PC-9 (cell line): ENCODE measurements at regions not wholly inside any gene's neighbourhood (a gene's known extent, or its start where the extent isn't known, plus 50 kb on each side); places are given as distances from the start of the nearest gene placed in this dataset.

Experiments used
- BruUV-seq: library from RNA; stranded (reverse); fragments of 400-500 nt; replicated peaks from 2 replicates; lab custom pipeline; 2021; lab: Mats Ljungman, UMichigan
- CTCF ChIA-PET: fragments of 300-600 bp; sonication (Branson Sonifier 250); formaldehyde crosslinking; loops from one replicate; lab custom pipeline; 2022; ENCODE audit warnings: antibody characterized with exemption; lab: Charles Lee
- POLR2A ChIA-PET: fragments of 300-600 bp; sonication (Branson Sonifier 250); formaldehyde crosslinking; loops from one replicate; lab custom pipeline; 2022; ENCODE audit warnings: antibody characterized with exemption; ENCODE audit not compliant: unreplicated experiment; lab: Charles Lee
- DNase-seq, 2 experiments: peaks; one replicate each; pipeline versions ENCODE4 v3.0.0 to v3.0.0-alpha.2; 2015 to 2022; ENCODE audit warnings: mixed read lengths in 1 of 2
- H2AFZ ChIP-seq: fragments of 200-600 bp; sonication (generic); 2 replicates; pipeline ENCODE4 v1.8.1; 2017; ENCODE audit warnings: antibody characterized with exemption
- H3F3A ChIP-seq: fragments of 200-600 bp; sonication (generic); 2 replicates; pipeline ENCODE4 v1.8.1; 2017; ENCODE audit warnings: antibody characterized with exemption, mild to moderate bottlenecking, low read depth; ENCODE audit not compliant: insufficient read depth
- H3K27ac ChIP-seq: fragments of 200-600 bp; sonication (generic); 2 replicates; pipeline ENCODE4 v1.6.1; 2016; ENCODE audit warnings: mixed run types
- H3K27me3 ChIP-seq: fragments of 200-600 bp; sonication (generic); 2 replicates; pipeline ENCODE4 v1.6.1; 2016; ENCODE audit warnings: low read depth, mixed run types; ENCODE audit not compliant: insufficient read depth
- H3K36me3 ChIP-seq: fragments of 200-600 bp; sonication (generic); 2 replicates; pipeline ENCODE4 v1.6.1; 2016; ENCODE audit warnings: low read depth, mixed run types
- H3K4me1 ChIP-seq: fragments of 200-600 bp; sonication (generic); replicated peaks from 2 replicates; pipeline ENCODE4 v1.6.1; 2016; ENCODE audit warnings: mixed run types; ENCODE audit not compliant: insufficient read depth
- H3K4me2 ChIP-seq: fragments of 200-600 bp; sonication (generic); 2 replicates; pipeline ENCODE4 v1.6.1; 2017; ENCODE audit warnings: mixed run types
- H3K4me3 ChIP-seq: fragments of 200-600 bp; sonication (generic); 2 replicates; pipeline ENCODE4 v1.6.1; 2016; ENCODE audit warnings: mixed run types
- H3K79me2 ChIP-seq: fragments of 200-600 bp; sonication (generic); 2 replicates; pipeline ENCODE4 v1.6.1; 2017; ENCODE audit warnings: low read depth, mixed run types
- H3K9me2 ChIP-seq: fragments of 200-600 bp; sonication (generic); 2 replicates; pipeline ENCODE4 v1.8.1; 2017; ENCODE audit warnings: mild to moderate bottlenecking; ENCODE audit not compliant: insufficient read depth
- H3K9me3 ChIP-seq: fragments of 200-600 bp; sonication (generic); 2 replicates; pipeline ENCODE4 v1.8.1; 2016; ENCODE audit warnings: low read depth; ENCODE audit not compliant: insufficient read depth
- H4K20me1 ChIP-seq: fragments of 200-600 bp; sonication (generic); 2 replicates; pipeline ENCODE4 v1.8.1; 2017; ENCODE audit not compliant: insufficient read depth
- CTCF ChIP-seq: fragments of 200-600 bp; sonication (generic); conservative IDR thresholded peaks from 2 replicates; pipeline ENCODE4 v1.6.1; 2017; ENCODE audit warnings: mixed run types, antibody characterized with exemption, mild to moderate bottlenecking, moderate library complexity
- EZH2 ChIP-seq: fragments of 200-600 bp; sonication (generic); IDR thresholded peaks from 2 replicates; pipeline ENCODE4 v1.8.0; 2017; ENCODE audit warnings: antibody characterized with exemption, low read depth
- intact Hi-C: fragments of 100-400 bp; cut with micrococcal nuclease; formaldehyde crosslinking; loops from one replicate; pipeline ENCODE4 v1.10.0; 2022; ENCODE audit not compliant: unreplicated experiment

- no peak overlapping the region for H2AFZ ChIP-seq
- CTCF ChIA-PET, result no interaction called here
- H3K79me2 ChIP-seq, result no peaks in the 10 kb centered on the region
- TF ChIP-seq EZH2 (no peak), CTCF (no peak)
- BruUV-seq, result no TSS peak
- H4K20me1 ChIP-seq, result no peaks in the 10 kb centered on the region
- no peak for DNase-seq
- no peaks in the 10 kb centered on the region for H3K9me3 ChIP-seq
- no peak overlapping the region for H3K4me2 ChIP-seq
- intact Hi-C loops, result no loop called here
- H3K4me1 ChIP-seq, result no peaks in the 10 kb centered on the region
- peaks cover 45% of the 10 kb centered on the region; the same call in 1 of the 2 replicates for H3K27me3 ChIP-seq
- no peaks in the 10 kb centered on the region for H3K9me2 ChIP-seq
- no peaks in the 10 kb centered on the region for H3K36me3 ChIP-seq
- no peak overlapping the region for H3K4me3 ChIP-seq
- no peak overlapping the region for H3K27ac ChIP-seq
- POLR2A ChIA-PET, result no interaction called here
- no peaks in the 10 kb centered on the region for H3F3A ChIP-seq
These were observed 161.5 kb downstream of the HSD17B3 start for GRCh38 chr9:96140296-96141127.

GRCh38 chr9:96139592-96140295 lies 162.2 kb downstream of the HSD17B3 start:
- TF ChIP-seq EZH2 (no peak), CTCF (no peak)
- H3F3A ChIP-seq, result no peaks in the 10 kb centered on the region
- no peak overlapping the region for H3K4me3 ChIP-seq
- H3K27me3 ChIP-seq, result peaks cover 41% of the 10 kb centered on the region
- no peak overlapping the region for H3K4me2 ChIP-seq
- no peak overlapping the region for H3K27ac ChIP-seq
- no peak for DNase-seq
- POLR2A ChIA-PET, result no interaction called here
- BruUV-seq, result no TSS peak
- no peak overlapping the region for H2AFZ ChIP-seq
- intact Hi-C loops, result no loop called here
- no peaks in the 10 kb centered on the region for H3K9me3 ChIP-seq
- no peaks in the 10 kb centered on the region for H3K4me1 ChIP-seq
- no peaks in the 10 kb centered on the region for H4K20me1 ChIP-seq
- CTCF ChIA-PET, result no interaction called here
- no peaks in the 10 kb centered on the region for H3K36me3 ChIP-seq
- no peaks in the 10 kb centered on the region for H3K9me2 ChIP-seq
- no peaks in the 10 kb centered on the region for H3K79me2 ChIP-seq

GRCh38 chr9:96138616-96139015 lies 163.4 kb downstream of the HSD17B3 start:
- no peak overlapping the region for H3K27ac ChIP-seq
- intact Hi-C loops, result no loop called here
- no peak overlapping the region for H2AFZ ChIP-seq
- no peaks in the 10 kb centered on the region for H3K36me3 ChIP-seq
- H3K9me3 ChIP-seq, result no peaks in the 10 kb centered on the region
- H3K9me2 ChIP-seq, result no peaks in the 10 kb centered on the region
- POLR2A ChIA-PET, result no interaction called here
- no TSS peak for BruUV-seq
- DNase-seq, result no peak
- H3K4me2 ChIP-seq, result no peak overlapping the region
- H4K20me1 ChIP-seq, result no peaks in the 10 kb centered on the region
- no peaks in the 10 kb centered on the region for H3F3A ChIP-seq
- no peak for TF ChIP-seq EZH2
- TF ChIP-seq CTCF, result no peak
- no peaks in the 10 kb centered on the region for H3K79me2 ChIP-seq
- CTCF ChIA-PET, result no interaction called here
- H3K27me3 ChIP-seq, result peaks cover 39% of the 10 kb centered on the region
- no peak overlapping the region for H3K4me3 ChIP-seq
- H3K4me1 ChIP-seq, result no peaks in the 10 kb centered on the region
